HG03521 (cell line): ENCODE measurements at regions not wholly inside any gene's neighbourhood (a gene's known extent, or its start where the extent isn't known, plus 50 kb on each side); places are given as distances from the start of the nearest gene placed in this dataset.

Experiments used
- ATAC-seq: cut with Tn5 transposase; IDR thresholded peaks from one replicate; pipeline ENCODE4 v1.9.1; 2021; ENCODE audit warnings: mild to moderate bottlenecking, moderate library complexity; ENCODE audit not compliant: unreplicated experiment

- ATAC-seq, result no peak
Observed at GRCh38 chr7:84684836-84685480, 490.4 kb upstream of the SEMA3A start.

GRCh38 chr7:84682543-84682942 lies 488.0 kb upstream of the SEMA3A start:
- no peak for ATAC-seq

GRCh38 chr7:84678841-84679240 lies 484.3 kb upstream of the SEMA3A start:
- no peak for ATAC-seq

DNA sequence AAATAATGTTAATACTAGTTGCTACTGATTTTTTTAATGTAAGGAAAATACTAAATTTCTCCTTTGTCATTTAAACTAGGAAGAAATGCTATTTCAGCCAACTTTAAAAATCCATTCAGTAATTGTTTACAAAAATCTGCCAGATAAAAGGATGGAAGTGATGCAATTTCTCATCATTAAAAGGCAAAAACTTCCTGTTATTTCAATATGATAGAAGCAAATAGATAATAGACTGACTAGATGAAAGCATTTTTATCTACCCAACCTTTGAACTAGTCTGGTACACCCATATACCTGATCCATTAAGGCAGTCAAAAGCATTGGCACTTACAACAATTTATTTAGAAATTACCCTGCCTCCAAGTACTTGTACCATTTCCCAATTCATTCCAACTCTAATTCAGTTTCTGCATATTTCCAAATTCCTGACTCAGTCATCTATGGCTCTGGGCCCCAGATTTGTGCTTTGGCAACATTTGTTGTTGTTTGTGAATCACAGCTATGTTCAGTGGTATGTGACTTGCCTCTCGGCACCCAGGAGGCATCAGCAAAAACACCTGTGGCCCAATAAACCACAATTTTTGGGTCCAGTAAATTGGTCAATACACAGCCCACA lies 482.6 kb upstream of the SEMA3A start:
- no peak for ATAC-seq

DNA sequence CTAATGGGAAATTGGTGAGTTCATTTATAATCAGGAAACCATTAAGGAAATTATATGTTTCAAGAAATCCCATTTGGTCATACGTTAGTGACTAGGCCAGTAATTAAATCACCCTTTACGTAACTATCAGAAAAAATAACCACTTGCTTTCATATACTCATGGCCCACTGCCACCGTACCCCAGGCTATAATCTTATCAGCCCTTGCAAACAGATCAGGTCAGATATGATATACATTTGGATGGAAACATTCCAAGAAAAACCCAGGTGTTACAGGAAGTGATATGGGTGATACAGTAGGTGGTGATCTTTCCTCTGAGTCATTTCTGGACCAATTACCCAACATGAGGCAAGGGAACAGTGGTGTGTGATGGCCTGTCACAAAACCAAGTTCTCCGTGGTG lies 481.0 kb upstream of the SEMA3A start:
- no peak for ATAC-seq

- no peak for ATAC-seq
Observed at GRCh38 chr7:84674236-84674913, 479.8 kb upstream of the SEMA3A start.

DNA sequence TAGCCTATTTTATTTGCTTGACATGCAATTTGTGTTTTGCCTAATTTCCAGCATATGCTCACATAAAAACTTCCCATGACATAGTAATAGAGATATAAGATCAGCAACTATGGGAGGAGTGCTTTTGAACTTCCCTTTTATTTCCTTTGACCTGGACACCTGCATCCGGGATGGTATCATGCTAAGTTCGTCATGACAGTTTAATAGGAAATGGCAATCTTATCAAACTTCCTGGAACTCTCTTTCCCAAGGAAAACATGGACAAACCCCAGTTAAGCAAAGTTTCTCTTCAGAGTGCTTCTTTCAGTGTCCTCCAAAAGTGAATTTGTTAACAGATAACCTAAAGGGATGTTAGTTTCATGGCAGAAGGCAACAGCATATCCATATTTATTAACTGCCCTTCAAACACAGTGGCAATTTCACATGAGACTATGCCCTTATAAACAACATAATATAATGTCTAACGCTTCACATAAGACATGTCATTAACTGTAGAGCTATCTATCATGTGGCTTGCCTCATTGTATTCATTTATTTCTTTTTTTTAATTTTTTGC lies 474.7 kb upstream of the SEMA3A start:
- no peak for ATAC-seq

DNA sequence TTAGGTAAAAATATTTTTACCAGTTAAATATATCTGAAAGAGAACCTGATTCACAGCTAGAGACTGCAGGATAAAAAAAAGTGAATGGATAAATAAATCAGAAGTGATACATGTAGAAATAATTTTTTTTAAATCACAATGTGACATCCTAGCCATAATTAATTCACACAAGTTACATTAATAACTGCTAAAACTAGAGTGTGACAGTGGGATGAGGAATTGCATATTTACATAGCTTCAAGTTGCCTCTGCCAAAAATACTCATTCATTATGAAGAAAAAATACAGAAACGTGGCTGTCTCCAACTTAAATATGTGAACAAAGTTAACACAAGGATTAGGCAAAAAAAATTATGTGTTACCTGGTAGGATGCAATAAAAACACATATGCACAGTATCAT lies 473.5 kb upstream of the SEMA3A start:
- ATAC-seq, result no peak

DNA sequence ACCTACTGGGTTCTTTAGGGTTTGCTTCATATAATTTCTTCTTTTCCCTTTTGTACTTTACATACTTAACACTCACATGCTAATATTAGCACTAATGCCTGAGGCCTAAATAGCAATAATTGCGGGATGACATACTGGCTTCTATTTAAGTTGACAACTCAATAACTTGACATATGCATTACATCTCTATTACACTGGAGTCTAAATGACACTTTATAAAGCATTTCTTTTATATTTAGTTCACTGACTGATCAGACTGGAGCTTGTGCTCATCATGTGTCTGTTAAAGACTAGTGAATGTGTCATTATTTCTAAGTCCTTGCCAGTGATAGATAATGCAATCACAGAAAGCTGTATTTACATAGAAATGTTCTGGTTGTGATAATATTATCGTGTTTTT lies 472.1 kb upstream of the SEMA3A start:
- ATAC-seq, result no peak

- no peak for ATAC-seq
Observed at GRCh38 chr7:84665339-84665738, 470.8 kb upstream of the SEMA3A start.

DNA sequence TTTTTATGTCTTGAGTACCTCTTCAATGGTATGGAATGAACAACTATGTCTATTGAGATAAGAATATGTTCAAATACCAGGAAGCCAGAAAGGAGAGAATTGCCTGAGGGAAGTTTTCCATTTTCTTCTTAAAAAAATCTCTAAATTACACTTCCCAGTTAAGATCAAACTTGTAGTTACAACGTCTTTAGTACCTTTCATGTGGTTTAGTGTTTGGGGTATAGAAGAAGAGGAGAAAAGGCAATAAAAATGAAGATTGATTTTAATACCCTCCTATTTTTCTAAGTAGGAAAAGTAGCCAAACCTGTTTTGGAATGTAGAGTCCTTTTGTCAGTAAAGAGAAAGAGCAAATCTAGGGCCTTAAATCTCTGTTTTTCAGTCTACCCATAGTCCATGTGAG lies 470.0 kb upstream of the SEMA3A start:
- no peak for ATAC-seq

- no peak for ATAC-seq
Observed at GRCh38 chr7:84663224-84663623, 468.6 kb upstream of the SEMA3A start.

GRCh38 chr7:84658286-84658685 lies 463.7 kb upstream of the SEMA3A start:
- ATAC-seq, result no peak

- ATAC-seq, result no peak
Observed at GRCh38 chr7:84654273-84654672, 459.7 kb upstream of the SEMA3A start.

DNA sequence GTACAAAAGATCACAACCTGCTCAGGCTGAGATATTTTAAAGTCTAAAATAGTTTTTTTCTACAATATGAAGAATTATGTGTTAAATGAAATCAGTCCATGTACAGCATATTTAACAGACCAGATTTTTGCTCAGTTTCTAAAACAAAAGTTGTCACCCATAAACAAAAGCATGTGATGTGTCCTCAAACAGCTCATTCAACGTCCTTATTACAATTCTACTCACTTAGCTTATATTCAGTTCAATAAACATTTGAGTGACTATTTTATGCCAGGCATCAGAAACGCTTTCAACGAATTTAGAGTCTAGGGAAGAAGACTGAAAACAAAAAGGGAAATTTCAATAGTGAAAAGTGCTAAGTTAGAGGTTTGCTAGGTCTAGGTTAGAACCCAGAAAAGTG lies 457.3 kb upstream of the SEMA3A start:
- no peak for ATAC-seq

DNA sequence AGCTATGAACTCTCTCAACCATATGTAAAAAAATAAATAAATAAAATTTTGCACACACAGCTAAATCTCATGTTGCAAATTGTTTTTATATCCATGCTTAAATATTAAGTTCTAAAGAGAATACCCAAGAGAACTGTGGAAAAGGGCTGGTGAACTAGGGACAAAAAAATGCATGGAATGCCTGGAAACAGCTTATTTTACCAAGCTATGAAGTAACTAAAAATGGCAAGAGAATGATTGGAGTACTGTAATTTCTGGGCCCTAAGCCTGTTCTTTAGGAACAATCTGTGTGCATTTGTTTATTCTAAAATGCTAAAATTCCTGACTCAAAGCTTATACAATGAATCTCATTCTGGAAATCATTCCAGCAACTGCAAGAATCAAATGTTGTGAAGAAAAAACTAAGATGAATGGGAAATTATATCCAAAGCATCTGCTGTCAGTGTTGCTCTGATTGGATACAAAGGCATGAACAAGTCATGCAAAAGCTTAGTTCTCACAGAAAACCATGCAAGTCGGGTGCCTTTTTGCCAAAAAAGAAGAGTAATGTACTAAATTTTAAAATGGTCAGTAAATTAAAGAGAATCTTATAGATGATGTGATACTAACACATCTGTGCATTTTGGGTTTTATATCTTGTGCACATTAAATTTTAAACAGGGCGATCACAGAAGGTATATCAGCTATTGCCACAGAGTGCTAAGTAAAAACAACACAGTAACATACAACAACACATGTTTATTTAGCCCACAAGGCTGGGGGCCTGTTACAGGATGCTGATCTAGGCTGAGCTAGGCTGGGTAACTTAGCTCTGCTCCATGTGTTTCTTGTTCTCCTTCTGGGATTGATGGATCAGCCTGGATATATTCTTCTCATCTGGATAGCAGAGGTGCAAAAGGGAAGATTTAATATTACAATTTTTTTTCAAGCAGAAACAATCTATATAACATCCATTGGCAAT lies 453.5 kb upstream of the SEMA3A start:
- ATAC-seq, result no peak

- no peak for ATAC-seq
Observed at GRCh38 chr7:84642611-84643010, 448.0 kb upstream of the SEMA3A start.

DNA sequence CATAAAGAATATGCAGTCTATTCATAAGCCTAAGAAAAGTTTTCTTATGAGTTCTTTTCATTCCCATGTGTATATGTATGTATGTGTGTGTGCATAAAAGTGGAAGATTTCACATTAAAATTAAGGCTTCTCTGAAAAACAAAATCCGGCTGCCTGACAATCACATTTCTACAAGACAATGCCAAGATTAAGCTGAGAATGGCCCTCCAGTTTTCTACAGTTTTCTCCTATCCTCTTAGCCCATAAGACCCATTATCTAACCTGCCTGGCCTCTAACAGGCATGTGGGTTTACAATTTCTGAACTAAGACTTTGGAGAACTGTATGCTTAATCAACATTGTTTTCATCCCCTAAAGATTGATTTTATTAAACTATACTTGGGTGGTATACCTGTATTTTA lies 446.0 kb upstream of the SEMA3A start:
- no peak for ATAC-seq

- no peak for ATAC-seq
Observed at GRCh38 chr7:84638339-84638697, 443.7 kb upstream of the SEMA3A start.

DNA sequence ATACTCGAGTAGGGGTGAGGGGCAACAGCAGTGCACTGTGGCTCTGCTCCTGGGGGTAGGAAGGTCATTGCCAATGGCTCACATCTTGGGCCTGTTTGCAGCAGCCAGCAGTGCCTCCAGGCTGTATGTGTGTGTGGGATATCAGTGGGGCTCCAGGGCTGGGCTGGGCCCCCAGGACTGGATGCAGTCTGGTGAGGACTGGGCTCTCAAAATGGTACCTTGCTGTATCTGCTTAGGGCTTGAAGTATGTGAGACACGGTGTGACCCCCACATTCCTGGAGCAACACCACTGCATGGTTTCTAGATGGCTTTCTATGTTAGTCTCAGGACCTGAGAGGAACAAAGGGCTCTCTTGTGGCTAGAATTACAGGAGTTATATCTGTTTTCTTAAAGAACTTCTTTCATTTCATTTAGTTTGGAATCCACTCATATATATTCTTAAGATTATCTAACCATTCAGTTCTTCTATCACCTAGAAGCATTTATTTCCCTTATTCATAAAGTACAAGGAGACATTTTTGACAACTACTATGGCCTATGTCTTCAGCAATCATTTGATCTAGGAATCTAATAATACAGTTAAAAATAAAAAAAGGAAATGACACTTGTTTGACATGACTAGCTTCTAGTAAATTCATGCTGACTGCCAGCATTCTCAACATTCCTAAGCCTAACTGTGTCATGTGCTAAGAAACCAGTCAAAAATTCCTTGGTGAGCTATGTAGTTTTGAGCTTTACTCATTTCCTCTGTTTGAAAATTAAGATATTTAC lies 443.2 kb upstream of the SEMA3A start:
- ATAC-seq, result no peak
